HepG2 (cell line): ENCODE measurements at regions not wholly inside any gene's neighbourhood (a gene's known extent, or its start where the extent isn't known, plus 50 kb on each side); places are given as distances from the start of the nearest gene placed in this dataset.

ENCODE experiments used
- ATAC-seq: fragments of 200-7000 bp; cut with Tn5 transposase; 3 replicates; pipeline ENCODE4 v1.9.1; 2020; ENCODE audit warnings: mild to moderate bottlenecking, moderate library complexity
- BruUV-seq: library from RNA; stranded (reverse); fragments of 400-500 nt; replicated peaks from 2 replicates; lab custom pipeline; 2021; lab: Mats Ljungman, UMichigan
- CTCF ChIA-PET: fragments of 300-600 bp; formaldehyde crosslinking; extraction: SDS; loops from one replicate; lab custom pipeline; 2021; ENCODE audit warnings: low total read pairs, inconsistent platforms, low intra/inter-chr PET ratio; lab: Yijun Ruan, JAX
- POLR2A ChIA-PET: fragments of 350-600 bp; sonication (Branson Sonifier 250); formaldehyde crosslinking; loops from one replicate; lab custom pipeline; 2020; ENCODE audit warnings: antibody characterized with exemption, inconsistent platforms; lab: Yijun Ruan, JAX
- DNase-seq: peaks from one replicate; pipeline ENCODE4 v3.0.0-alpha.2; 2015; ENCODE audit warnings: low spot score
- FAIRE-seq: peaks from 3 replicates; lab custom pipeline; 2011; peaks lifted over from hg19 to GRCh38; lab: Jason Lieb, UNC
- H2AFZ ChIP-seq: one replicate; pipeline ENCODE4 v1.6.1; 2011; ENCODE audit warnings: low read length, inconsistent platforms
- H3K27ac ChIP-seq: fragments of 300-600 bp; 3 replicates; pipeline ENCODE4 v1.8.0; 2011; ENCODE audit warnings: mixed run types, mild to moderate bottlenecking, mixed read lengths, low read length, inconsistent platforms; ENCODE audit not compliant: insufficient read depth; ENCODE audit errors: extremely low read length
- H3K27me3 ChIP-seq, 2 experiments: fragments of 200-600 bp in 1 of 2; 2 replicates in 1 of 2; 3 replicates in 1 of 2; pipeline versions ENCODE4 v1.6.0 to v1.8.0; 2011; ENCODE audit warnings: low read length in 2 of 2, mild to moderate bottlenecking in 2 of 2, moderate library complexity in 2 of 2, inconsistent platforms in 1 of 2; ENCODE audit not compliant: insufficient read depth in 2 of 2, control insufficient read depth in 1 of 2
- H3K36me3 ChIP-seq, 2 experiments: fragments of 200-600 bp in 1 of 2; replicated peaks in 1 of 2; 2 replicates in 1 of 2; 3 replicates in 1 of 2; pipeline versions ENCODE4 v1.5.1 to v1.8.0; 2011; ENCODE audit warnings: low read length in 2 of 2, inconsistent platforms in 1 of 2; ENCODE audit not compliant: insufficient read depth in 2 of 2, control insufficient read depth in 1 of 2
- H3K4me1 ChIP-seq: 2 replicates; pipeline ENCODE4 v1.5.1; 2012; ENCODE audit warnings: low read length, inconsistent platforms; ENCODE audit not compliant: insufficient read depth
- H3K4me2 ChIP-seq: 2 replicates; pipeline ENCODE4 v1.6.0; 2011; ENCODE audit warnings: low read depth, low read length, inconsistent platforms
- H3K4me3 ChIP-seq, 3 experiments: fragments of 200-600 bp in 1 of 3; sonication (generic), shearing (Covaris generic) in 1 of 3; replicated peaks in 1 of 3; 2 replicates each; pipeline ENCODE4 v1.5.1; 2011 to 2016; ENCODE audit warnings: low read length in 3 of 3, inconsistent platforms in 2 of 3, low read depth in 2 of 3, mild to moderate bottlenecking in 2 of 3, control low read depth in 1 of 3, mixed read lengths in 1 of 3; ENCODE audit not compliant: insufficient read depth in 1 of 3
- H3K79me2 ChIP-seq: one replicate; pipeline ENCODE4 v1.6.1; 2011; ENCODE audit warnings: low read length, inconsistent platforms; ENCODE audit not compliant: insufficient read depth
- H3K9ac ChIP-seq: 2 replicates; pipeline ENCODE4 v1.6.0; 2011; ENCODE audit warnings: mild to moderate bottlenecking, low read depth, low read length, inconsistent platforms; ENCODE audit not compliant: insufficient read depth
- H3K9me3 ChIP-seq: 2 replicates; pipeline ENCODE4 v1.5.1; 2012; ENCODE audit warnings: mild to moderate bottlenecking, low read length
- H4K20me1 ChIP-seq: 2 replicates; pipeline ENCODE4 v1.6.0; 2011; ENCODE audit warnings: inconsistent platforms, mild to moderate bottlenecking, low read length, moderate library complexity; ENCODE audit not compliant: insufficient read depth
- E2F1 ChIP-seq: sonication (generic); formaldehyde crosslinking; IDR thresholded peaks from 2 replicates; pipeline ENCODE4 v1.5.0; 2020; ENCODE audit warnings: missing genetic modification reagents
- ETV6 ChIP-seq: sonication (generic); formaldehyde crosslinking; conservative IDR thresholded peaks from 2 replicates; pipeline ENCODE4 v1.4.0; 2020; ENCODE audit warnings: missing genetic modification reagents
- HMGXB4 ChIP-seq, 2 experiments: sonication (generic) in 1 of 2; formaldehyde crosslinking in 1 of 2; IDR thresholded peaks; 2 replicates each; pipeline versions ENCODE4 v1.4.0 to v1.6.1; 2018 to 2020; ENCODE audit warnings: missing genetic modification reagents in 2 of 2, borderline replicate concordance in 1 of 2, low read depth in 1 of 2, mild to moderate bottlenecking in 1 of 2, missing biosample characterization in 1 of 2
- KAT2B ChIP-seq: fragments of 150-350 bp; IDR thresholded peaks from 2 replicates; pipeline ENCODE4 v1.6.1; 2014; ENCODE audit warnings: low read depth, low read length, borderline replicate concordance
- NFATC3 ChIP-seq: sonication (generic); formaldehyde crosslinking; IDR thresholded peaks from 2 replicates; pipeline ENCODE4 v1.5.1; 2020; ENCODE audit warnings: mild to moderate bottlenecking, missing genetic modification reagents
- NFIB ChIP-seq: sonication (generic); formaldehyde crosslinking; IDR thresholded peaks from 2 replicates; pipeline ENCODE4 v1.9.0; 2021; ENCODE audit warnings: missing genetic modification reagents, mild to moderate bottlenecking, borderline replicate concordance
- NR0B2 ChIP-seq: sonication (generic); formaldehyde crosslinking; IDR thresholded peaks from 2 replicates; pipeline ENCODE4 v1.4.0; 2020; ENCODE audit warnings: mild to moderate bottlenecking, missing genetic modification reagents
- SP2 ChIP-seq: sonication (generic); formaldehyde crosslinking; IDR thresholded peaks from 2 replicates; pipeline ENCODE4 v1.5.1; 2020; ENCODE audit warnings: mild to moderate bottlenecking, missing genetic modification reagents
- YEATS2 ChIP-seq: sonication (generic); formaldehyde crosslinking; IDR thresholded peaks from 2 replicates; pipeline ENCODE4 v1.4.0; 2020; ENCODE audit warnings: missing genetic modification reagents, borderline replicate concordance
- ZBTB40 ChIP-seq, 2 experiments: fragments of 450-650 bp in 1 of 2; sonication (generic) in 1 of 2; formaldehyde crosslinking in 1 of 2; IDR thresholded peaks; 2 replicates each; pipeline versions ENCODE4 v1.6.1 to v1.8.0; 2016 to 2022; ENCODE audit warnings: antibody characterized with exemption in 1 of 2, mild to moderate bottlenecking in 1 of 2, missing genetic modification reagents in 1 of 2
- WGBS: methylation state at CpG from one replicate; pipeline ENCODE4 v1.1.6; 2017; ENCODE audit warnings: low lambda C conversion rate; 5-methylcytosine and 5-hydroxymethylcytosine counted together
- in situ Hi-C: cut with HindIII; loops from 2 replicates; pipeline ENCODE4 v1.10.0; 2017; ENCODE audit warnings: low pct_unique_long_range_greater_than_20kb; ENCODE audit not compliant: extremely low pct_ligation_motif_present
- intact Hi-C: fragments of 100-400 bp; cut with micrococcal nuclease; formaldehyde crosslinking; loops from one replicate; pipeline ENCODE4 v1.10.0; 2022; ENCODE audit not compliant: unreplicated experiment

- TF ChIP-seq E2F1 (CRISPR knock-in tag), result no peak
- no peak for TF ChIP-seq SP2 (CRISPR knock-in tag)
- no peak for TF ChIP-seq KAT2B
- no peak for TF ChIP-seq HMGXB4 (CRISPR knock-in tag; IDR thresholded peaks at IDR 0.05; ENCODE audit: borderline replicate concordance in 1 of 2, low read depth in 1 of 2)
Observed at GRCh38 chr5:174342696-174343095, 297.2 kb downstream of the NSG2 start (continued).

GRCh38 chr5:174343826-174344225, 298.3 kb downstream of the NSG2 start:
- H3K4me1 ChIP-seq, result no peaks in the 10 kb centered on the region
- H3K9me3 ChIP-seq, result no peaks in the 10 kb centered on the region
- no peaks in the 10 kb centered on the region for H3K36me3 ChIP-seq
- H4K20me1 ChIP-seq, result no peaks in the 10 kb centered on the region
- H3K4me3 ChIP-seq, result no peak overlapping the region
- intact Hi-C loops (no loop called here), in situ Hi-C loops (no loop called here)
- no peak overlapping the region for H2AFZ ChIP-seq
- no peaks in the 10 kb centered on the region for H3K79me2 ChIP-seq
- POLR2A ChIA-PET, result no interaction called here
- H3K27ac ChIP-seq, result no peak overlapping the region
- CTCF ChIA-PET, result no interaction called here
- no peak for ATAC-seq
- H3K4me2 ChIP-seq, result no peak overlapping the region
- FAIRE-seq, result no peak
- peaks cover 0 to 9% of the 10 kb centered on the region in 2 experiments; a peak in 3 of 5 replicates for H3K27me3 ChIP-seq
- 18% methylated on average over 4 of the region's 7 CpGs for WGBS
- H3K9ac ChIP-seq, result no peak overlapping the region
- DNase-seq, result no peak
- BruUV-seq, result no TSS peak
- TF ChIP-seq ETV6 (CRISPR knock-in tag) (no peak), ZBTB40 (IDR thresholded peaks at IDR 0.05) (no peak), ZBTB40 (CRISPR knock-in tag; IDR thresholded peaks at IDR 0.05) (no peak), YEATS2 (CRISPR knock-in tag) (no peak), NFIB (CRISPR knock-in tag) (no peak), NFATC3 (CRISPR knock-in tag) (no peak), NR0B2 (CRISPR knock-in tag) (no peak)
